Karpas-422 (cell line): ENCODE measurements at regions not wholly inside any gene's neighbourhood (a gene's known extent, or its start where the extent isn't known, plus 50 kb on each side); places are given as distances from the start of the nearest gene placed in this dataset. TPM values are rescaled to one million over a fixed set of nuclear protein-coding genes. Genes with fewer than 3 reads are reported as not detected.
A peak's percentile ranks its signal among the peaks of the same experiment; 100 is the strongest.
"Not testable (repeated sequence)": the region's sequence is repeated elsewhere in the genome, so short reads cannot be mapped to it uniquely, and the experiment has no call there.

ENCODE experiments used
- DNase-seq: peaks from one replicate; pipeline ENCODE4 v3.0.0-alpha.2; 2015
- H2AFZ ChIP-seq: fragments of 200-600 bp; sonication (generic); 2 replicates; pipeline ENCODE4 v1.6.1; 2014; ENCODE audit warnings: antibody characterized with exemption, low read length, mixed read lengths
- H3K27ac ChIP-seq: fragments of 200-600 bp; sonication (generic); 2 replicates; pipeline ENCODE4 v1.5.1; 2014; ENCODE audit warnings: mild to moderate bottlenecking, low read length, moderate library complexity
- H3K27me3 ChIP-seq: fragments of 200-600 bp; sonication (generic); 2 replicates; pipeline ENCODE4 v1.6.1; 2014; ENCODE audit warnings: low read length, mixed read lengths
- H3K36me3 ChIP-seq: fragments of 200-600 bp; sonication (generic); 2 replicates; pipeline ENCODE4 v1.6.1; 2014; ENCODE audit warnings: low read length, mixed read lengths; ENCODE audit not compliant: insufficient read depth
- H3K4me1 ChIP-seq: fragments of 200-600 bp; sonication (generic); 2 replicates; pipeline ENCODE4 v1.6.1; 2014; ENCODE audit warnings: mild to moderate bottlenecking, low read length, mixed read lengths
- H3K4me2 ChIP-seq: fragments of 200-600 bp; sonication (generic); 2 replicates; pipeline ENCODE4 v1.6.1; 2014; ENCODE audit warnings: low read length, low read depth, mild to moderate bottlenecking; ENCODE audit not compliant: poor library complexity, severe bottlenecking
- H3K4me3 ChIP-seq: fragments of 200-600 bp; sonication (generic); 2 replicates; pipeline ENCODE4 v1.5.1; 2014; ENCODE audit warnings: mild to moderate bottlenecking, antibody characterized with exemption, low read length, mixed read lengths
- H3K79me2 ChIP-seq: fragments of 200-600 bp; sonication (generic); 2 replicates; pipeline ENCODE4 v1.6.1; 2014; ENCODE audit warnings: mild to moderate bottlenecking, low read length, mixed read lengths
- H3K9ac ChIP-seq: fragments of 200-600 bp; sonication (generic); 2 replicates; pipeline ENCODE4 v1.6.0; 2014; ENCODE audit warnings: low read length
- H3K9me2 ChIP-seq: fragments of 200-600 bp; sonication (generic), shearing (Covaris generic); replicated peaks from 2 replicates; pipeline ENCODE4 v1.6.0; 2014; ENCODE audit warnings: mild to moderate bottlenecking, low read length, moderate library complexity; ENCODE audit not compliant: insufficient read depth
- H3K9me3 ChIP-seq: fragments of 300-700, 200-600 bp; sonication (generic); 2 replicates; pipeline ENCODE4 v1.6.1; 2014; ENCODE audit warnings: low read length, mixed read lengths
- H4K20me1 ChIP-seq: fragments of 200-600 bp; sonication (generic); 2 replicates; pipeline ENCODE4 v1.6.1; 2014; ENCODE audit warnings: mild to moderate bottlenecking, antibody characterized with exemption, low read length, low read depth; ENCODE audit not compliant: insufficient read depth
- small RNA-seq: library from RNA; depleted of rRNA; stranded (forward); fragments of <200 nt; gene quantifications from one replicate; pipeline ENCODE3, GENCODE V24; 2014

GRCh38 chr4:131750469-131750868 lies 1398.6 kb upstream of the PCDH10 start:
- H3K9ac ChIP-seq, H3K9me2 ChIP-seq, H3K4me1 ChIP-seq, H3K36me3 ChIP-seq, DNase-seq, H3K27ac ChIP-seq, H4K20me1 ChIP-seq, H3K9me3 ChIP-seq, H3K4me2 ChIP-seq, H3K27me3 ChIP-seq, H2AFZ ChIP-seq, H3K4me3 ChIP-seq, H3K79me2 ChIP-seq: not testable (repeated sequence)

- not testable (repeated sequence) for H3K27me3 ChIP-seq, H3K9me2 ChIP-seq, H3K4me2 ChIP-seq, DNase-seq, H3K4me3 ChIP-seq, H2AFZ ChIP-seq, H3K27ac ChIP-seq, H3K4me1 ChIP-seq, H4K20me1 ChIP-seq, H3K79me2 ChIP-seq, H3K9ac ChIP-seq, H3K36me3 ChIP-seq, H3K9me3 ChIP-seq
Measured at GRCh38 chr4:131762234-131762633, 1386.9 kb upstream of the PCDH10 start.

- Histone ChIP-seq H3K27ac (no peak overlapping the region), H3K4me1 (no peaks in the 10 kb centered on the region), H3K4me2 (no peak overlapping the region), H3K36me3 (no peaks in the 10 kb centered on the region), H3K4me3 (no peak overlapping the region), H3K79me2 (no peaks in the 10 kb centered on the region), H2AFZ (no peak overlapping the region), H3K9me2 (no peaks in the 10 kb centered on the region), H3K9ac (no peak overlapping the region), H4K20me1 (no peaks in the 10 kb centered on the region), H3K27me3 (no peaks in the 10 kb centered on the region), H3K9me3 (peaks cover 8% of the 10 kb centered on the region; the same call in 1 of the 2 replicates)
- no peak for DNase-seq
Measured at GRCh38 chr4:131764730-131765129, 1384.4 kb upstream of the PCDH10 start.

- not testable (repeated sequence) for H3K9me2 ChIP-seq, H3K4me3 ChIP-seq, H3K9ac ChIP-seq, H3K4me2 ChIP-seq, H3K79me2 ChIP-seq, H3K27me3 ChIP-seq, H3K9me3 ChIP-seq, H4K20me1 ChIP-seq, H3K27ac ChIP-seq, DNase-seq, H3K36me3 ChIP-seq, H3K4me1 ChIP-seq
- peak overlapping the region; percentile 84 for H2AFZ ChIP-seq
Measured at GRCh38 chr4:131774382-131774781, 1374.7 kb upstream of the PCDH10 start.

- DNase-seq, H4K20me1 ChIP-seq, H3K4me2 ChIP-seq, H3K27me3 ChIP-seq, H3K4me3 ChIP-seq, H3K9me2 ChIP-seq, H3K79me2 ChIP-seq, H3K4me1 ChIP-seq, H3K9ac ChIP-seq, H2AFZ ChIP-seq, H3K9me3 ChIP-seq, H3K27ac ChIP-seq, H3K36me3 ChIP-seq: not testable (repeated sequence)
Measured at GRCh38 chr4:131810565-131810964, 1338.5 kb upstream of the PCDH10 start.

Small RNA genes in the stretch of these regions (small RNA-seq; reads per million reads assigned to genes)
- not detected for gene AC105424.1
- gene RF00156: not detected
- gene RN7SL205P: not detected
- not detected for gene RNU6-224P
